ENCODE measurements at regions not wholly inside any gene's neighbourhood (a gene's known extent, or its start where the extent isn't known, plus 50 kb on each side); places are given as distances from the start of the nearest gene placed in this dataset.

DNA sequence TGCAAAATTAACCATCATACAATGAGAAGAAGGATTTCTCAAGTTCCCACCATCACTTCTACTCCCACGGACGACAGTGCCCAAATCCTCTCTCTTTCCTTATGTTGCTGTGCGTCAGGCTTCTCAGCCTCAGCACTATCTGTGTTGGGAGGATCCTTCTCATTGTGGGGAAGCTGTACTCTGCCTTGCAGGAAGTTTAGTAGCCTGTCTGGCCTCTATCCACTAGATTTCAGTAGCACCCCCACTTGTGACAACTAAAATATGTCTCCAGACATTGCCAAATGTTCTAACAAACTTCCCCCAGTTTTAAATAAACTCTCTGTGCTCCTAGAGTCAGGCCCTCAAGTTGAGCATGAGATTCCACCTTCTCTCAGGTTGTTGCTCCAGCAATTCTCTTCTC, 545.9 kb upstream of the ZFP42 start:
- Histone ChIP-seq H3K4me1 (no peaks in the 10 kb centered on the region), H3K27me3 (no peaks in the 10 kb centered on the region), H3K36me3 (replicated peaks in 1 of 2; ENCODE audit: insufficient read depth in 1 of 2, low read depth in 2 of 2) (no peaks in the 10 kb centered on the region), H3K4me3 (no peak overlapping the region), H3K9me3 (no peaks in the 10 kb centered on the region), H3K27ac (no peak overlapping the region)
- WGBS, 2 donors: 70 to 81% methylated on average over 3 of the region's 3 CpGs
- TF ChIP-seq POLR2A (IDR thresholded peaks at IDR 0.05): no peak
- TF ChIP-seq, protein P1, sequence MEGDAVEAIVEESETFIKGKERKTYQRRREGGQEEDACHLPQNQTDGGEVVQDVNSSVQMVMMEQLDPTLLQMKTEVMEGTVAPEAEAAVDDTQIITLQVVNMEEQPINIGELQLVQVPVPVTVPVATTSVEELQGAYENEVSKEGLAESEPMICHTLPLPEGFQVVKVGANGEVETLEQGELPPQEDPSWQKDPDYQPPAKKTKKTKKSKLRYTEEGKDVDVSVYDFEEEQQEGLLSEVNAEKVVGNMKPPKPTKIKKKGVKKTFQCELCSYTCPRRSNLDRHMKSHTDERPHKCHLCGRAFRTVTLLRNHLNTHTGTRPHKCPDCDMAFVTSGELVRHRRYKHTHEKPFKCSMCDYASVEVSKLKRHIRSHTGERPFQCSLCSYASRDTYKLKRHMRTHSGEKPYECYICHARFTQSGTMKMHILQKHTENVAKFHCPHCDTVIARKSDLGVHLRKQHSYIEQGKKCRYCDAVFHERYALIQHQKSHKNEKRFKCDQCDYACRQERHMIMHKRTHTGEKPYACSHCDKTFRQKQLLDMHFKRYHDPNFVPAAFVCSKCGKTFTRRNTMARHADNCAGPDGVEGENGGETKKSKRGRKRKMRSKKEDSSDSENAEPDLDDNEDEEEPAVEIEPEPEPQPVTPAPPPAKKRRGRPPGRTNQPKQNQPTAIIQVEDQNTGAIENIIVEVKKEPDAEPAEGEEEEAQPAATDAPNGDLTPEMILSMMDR (IDR thresholded peaks at IDR 0.05): no peak
- ATAC-seq: no peak
- DNase-seq: no peak
- intact Hi-C loops (cut with DNase I): no loop called here

DNA sequence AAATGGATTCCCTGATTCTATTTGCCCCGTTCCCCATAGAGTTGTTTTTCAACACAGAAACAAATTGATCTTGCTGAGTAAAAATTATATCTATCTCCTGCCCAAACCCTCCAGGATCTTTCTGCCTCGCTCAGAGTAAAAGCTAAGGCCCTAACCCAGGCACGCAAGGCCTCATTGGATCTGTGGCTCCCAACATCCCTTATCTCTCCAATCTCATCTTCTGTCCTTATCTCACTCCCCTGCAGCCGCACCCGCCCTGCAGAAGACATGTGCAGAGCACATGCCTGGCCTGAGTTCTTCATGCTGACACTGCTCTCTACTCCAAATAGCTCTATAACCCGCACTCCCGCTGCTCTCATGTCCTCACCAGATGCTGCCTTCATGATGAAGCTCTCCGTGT, 543.8 kb upstream of the ZFP42 start:
- Histone ChIP-seq H3K36me3 (replicated peaks in 1 of 2; ENCODE audit: insufficient read depth in 1 of 2, low read depth in 2 of 2) (no peaks in the 10 kb centered on the region), H3K9me3 (no peaks in the 10 kb centered on the region), H3K4me1 (no peaks in the 10 kb centered on the region), H3K27me3 (no peaks in the 10 kb centered on the region), H3K4me3 (no peak overlapping the region), H3K27ac (no peak overlapping the region)
- intact Hi-C loops (cut with DNase I): no loop called here
- no peak for ATAC-seq
- 85% methylated on average over 8 of the region's 8 CpGs for WGBS, 2 donors
- TF ChIP-seq POLR2A (IDR thresholded peaks at IDR 0.05): no peak
- TF ChIP-seq, protein P1 (IDR thresholded peaks at IDR 0.05): no peak
- DNase-seq: no peak

DNA sequence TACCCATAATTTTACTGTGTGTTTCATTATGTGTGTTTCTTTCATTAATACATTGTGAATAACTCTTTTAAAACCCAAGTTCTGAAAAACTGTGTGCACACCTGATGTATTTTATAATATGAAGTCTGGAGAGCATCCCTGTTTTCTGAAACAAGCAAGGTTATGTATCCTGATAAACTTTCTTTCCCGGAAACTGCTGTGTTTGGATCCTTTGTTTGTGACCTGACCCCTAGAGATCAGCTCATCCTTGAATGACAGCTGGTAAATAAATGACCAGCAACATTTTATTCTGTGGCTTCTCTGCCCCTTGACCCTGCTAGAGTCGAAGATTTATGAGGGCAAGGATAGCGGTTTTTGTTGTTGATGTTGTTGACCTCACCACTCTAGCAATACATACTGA, 535.6 kb upstream of the ZFP42 start:
- no peaks in the 10 kb centered on the region for H3K36me3 ChIP-seq (replicated peaks in 1 of 2; ENCODE audit: insufficient read depth in 1 of 2, low read depth in 2 of 2)
- no peaks in the 10 kb centered on the region for H3K9me3 ChIP-seq
- intact Hi-C loops (cut with DNase I): no loop called here
- no peak for DNase-seq
- H3K27ac ChIP-seq: no peak overlapping the region
- H3K4me1 ChIP-seq: no peaks in the 10 kb centered on the region
- no peak for TF ChIP-seq POLR2A (IDR thresholded peaks at IDR 0.05)
- TF ChIP-seq, protein P1 (IDR thresholded peaks at IDR 0.05): no peak
- H3K4me3 ChIP-seq: no peak overlapping the region
- ATAC-seq: no peak
- no peaks in the 10 kb centered on the region for H3K27me3 ChIP-seq
- WGBS, 2 donors: 27 to 38% methylated on average over 3 of the region's 3 CpGs

DNA sequence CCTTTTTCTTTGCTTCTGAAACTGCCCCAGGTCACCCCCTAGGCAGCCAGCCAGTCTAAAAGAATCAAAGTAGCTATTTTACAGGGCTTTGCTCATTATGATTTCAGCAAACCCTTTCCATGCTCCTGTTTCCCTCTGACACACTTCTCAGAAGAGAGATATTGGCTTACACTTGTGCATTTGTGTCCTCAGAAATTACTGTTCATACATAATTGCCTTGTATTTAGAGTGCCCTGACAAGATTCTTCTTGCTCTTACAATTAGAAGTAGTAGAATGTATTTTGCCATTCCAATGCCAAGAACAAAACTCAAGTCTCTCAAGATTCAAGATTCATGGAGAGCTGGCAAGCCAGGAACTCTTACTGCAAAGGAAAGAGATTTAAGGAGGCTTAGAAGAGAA, 531.0 kb upstream of the ZFP42 start:
- DNase-seq (no peak), ATAC-seq (no peak)
- H3K36me3 ChIP-seq (replicated peaks in 1 of 2; ENCODE audit: insufficient read depth in 1 of 2, low read depth in 2 of 2): no peaks in the 10 kb centered on the region
- no peak for TF ChIP-seq POLR2A (IDR thresholded peaks at IDR 0.05)
- TF ChIP-seq, protein P1 (IDR thresholded peaks at IDR 0.05): no peak
- no peak overlapping the region for H3K4me3 ChIP-seq
- H3K27ac ChIP-seq: no peak overlapping the region
- intact Hi-C loops (cut with DNase I): no loop called here
- no peaks in the 10 kb centered on the region for H3K27me3 ChIP-seq
- no peaks in the 10 kb centered on the region for H3K9me3 ChIP-seq
- H3K4me1 ChIP-seq: no peaks in the 10 kb centered on the region

DNA sequence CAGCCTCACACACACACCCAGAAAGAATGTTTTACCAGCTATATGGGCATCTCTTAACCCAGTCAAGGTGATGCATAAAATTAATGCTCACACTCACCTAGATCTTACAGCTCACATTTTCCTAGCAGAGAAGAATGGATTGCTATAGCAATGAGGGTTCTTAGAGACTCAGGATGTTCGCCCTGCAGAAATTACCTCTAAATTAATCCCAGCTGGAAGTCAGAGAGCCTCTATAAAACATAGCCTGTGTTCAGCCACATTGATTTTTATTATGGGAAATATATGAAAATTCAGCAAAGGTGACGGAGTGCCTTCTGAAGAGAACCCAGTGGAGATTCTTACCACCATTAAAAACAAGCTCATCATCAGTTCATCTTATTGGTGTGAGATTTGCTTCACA, 528.3 kb upstream of the ZFP42 start:
- no peaks in the 10 kb centered on the region for H3K4me1 ChIP-seq
- H3K4me3 ChIP-seq: no peak overlapping the region
- WGBS, 2 donors: 82 to 87% methylated on average over 2 of the region's 2 CpGs
- no peaks in the 10 kb centered on the region for H3K36me3 ChIP-seq (replicated peaks in 1 of 2; ENCODE audit: insufficient read depth in 1 of 2, low read depth in 2 of 2)
- DNase-seq (no peak), ATAC-seq (no peak)
- no peak overlapping the region for H3K27ac ChIP-seq
- intact Hi-C loops (cut with DNase I): no loop called here
- TF ChIP-seq, protein P1 (IDR thresholded peaks at IDR 0.05): no peak
- TF ChIP-seq POLR2A (IDR thresholded peaks at IDR 0.05): no peak
- H3K9me3 ChIP-seq: no peaks in the 10 kb centered on the region
- H3K27me3 ChIP-seq: no peaks in the 10 kb centered on the region

Measured in body of pancreas (tissue), 4 donors.